ENCODE measurements at regions not wholly inside any gene's neighbourhood (a gene's known extent, or its start where the extent isn't known, plus 50 kb on each side); places are given as distances from the start of the nearest gene placed in this dataset.

GRCh38 chr11:91257667-91258066, 967.0 kb upstream of the FAT3 start:
- TF ChIP-seq POLR2A (IDR thresholded peaks at IDR 0.05; ENCODE audit: low read depth) (no peak), CTCF (IDR thresholded peaks at IDR 0.05) (no peak), POLR2AphosphoS5 (IDR thresholded peaks at IDR 0.05) (no peak)
